HepG2 (cell line): ENCODE measurements at regions not wholly inside any gene's neighbourhood (a gene's known extent, or its start where the extent isn't known, plus 50 kb on each side); places are given as distances from the start of the nearest gene placed in this dataset.

ENCODE experiments used
- ATF6 ChIP-seq: sonication (generic); formaldehyde crosslinking; conservative IDR thresholded peaks from 2 replicates; pipeline ENCODE4 v1.4.0; 2020; ENCODE audit warnings: missing genetic modification reagents
- HNRNPLL ChIP-seq: fragments of 200-400 bp; formaldehyde crosslinking; IDR thresholded peaks from 2 replicates; pipeline ENCODE4 v1.6.1; 2017; ENCODE audit warnings: mild to moderate bottlenecking, low read depth, low read length; ENCODE audit not compliant: poor library complexity, severe bottlenecking

GRCh38 chr15:53446376-53446775 is 313.1 kb downstream of the WDR72 start:
- TF ChIP-seq ATF6 (CRISPR knock-in tag) (no peak), HNRNPLL (no peak)
